Spleen (tissue), 11 donors: ENCODE measurements at regions not wholly inside any gene's neighbourhood (a gene's known extent, or its start where the extent isn't known, plus 50 kb on each side); places are given as distances from the start of the nearest gene placed in this dataset.

Experiments
- DNase-seq: peaks from one replicate; pipeline ENCODE4 v3.0.0-alpha.2; 2020
- H3K27ac ChIP-seq, 8 donors: fragments of 200-600 bp; sonication (generic) in 7 of 8; 1 replicate in 4 of 8; 2 replicates in 4 of 8; pipeline versions ENCODE4 v1.5.0 to v1.8.0; 2016 to 2021; ENCODE audit warnings: inconsistent platforms in 4 of 8, mild to moderate bottlenecking in 4 of 8, moderate library complexity in 1 of 8
- H3K27me3 ChIP-seq, 7 donors: fragments of 200-600 bp; sonication (generic) in 6 of 7; replicated peaks in 1 of 7; 1 replicate in 4 of 7; 2 replicates in 3 of 7; pipeline versions ENCODE4 v1.5.0 to v1.8.0; 2016 to 2021; ENCODE audit warnings: inconsistent platforms in 3 of 7, mild to moderate bottlenecking in 1 of 7
- H3K36me3 ChIP-seq, 6 donors: fragments of 200-600 bp; sonication (generic) in 5 of 6; 1 replicate in 4 of 6; 2 replicates in 2 of 6; pipeline versions ENCODE4 v1.5.0 to v1.8.0; 2016 to 2021; ENCODE audit warnings: inconsistent platforms in 2 of 6
- H3K4me1 ChIP-seq, 6 donors: fragments of 200-600 bp; sonication (generic) in 5 of 6; 1 replicate in 3 of 6; 2 replicates in 3 of 6; pipeline versions ENCODE4 v1.5.0 to v1.8.0; 2016 to 2021; ENCODE audit warnings: inconsistent platforms in 3 of 6
- H3K4me3 ChIP-seq, 8 donors: fragments of 200-600 bp; sonication (generic) in 7 of 8; 1 replicate in 4 of 8; 2 replicates in 4 of 8; pipeline versions ENCODE4 v1.5.0 to v1.8.0; 2016 to 2021; ENCODE audit warnings: inconsistent platforms in 4 of 8, mild to moderate bottlenecking in 4 of 8, moderate library complexity in 2 of 8
- H3K9me3 ChIP-seq, 8 donors: fragments of 200-600 bp; sonication (generic) in 7 of 8; 1 replicate in 4 of 8; 2 replicates in 4 of 8; pipeline versions ENCODE4 v1.5.0 to v1.8.0; 2016 to 2021; ENCODE audit warnings: inconsistent platforms in 4 of 8
- POLR2A ChIP-seq, 3 donors: fragments of 450-650 bp; IDR thresholded peaks; one replicate each; pipeline ENCODE4 v1.5.1; 2017; ENCODE audit warnings: antibody characterized with exemption in 3 of 3, mild to moderate bottlenecking in 1 of 3
- POLR2AphosphoS5 ChIP-seq, 3 donors: sonication (generic); formaldehyde crosslinking; IDR thresholded peaks; one replicate each; pipeline ENCODE4 v1.5.1; 2017; ENCODE audit warnings: antibody characterized with exemption in 3 of 3
- WGBS, 5 donors: extraction: QIAGEN DNeasy Blood & Tissue Kit in 3 of 5; methylation state at CpG; one replicate each; pipeline versions ENCODE4 v1.1.5 to v1.1.7; 2013 to 2018; 5-methylcytosine and 5-hydroxymethylcytosine counted together
- intact Hi-C: fragments of 100-400 bp; cut with DNase I; formaldehyde crosslinking; loops from one replicate; pipeline ENCODE4 v1.15.0; 2023; ENCODE audit warnings: low total_unique reads
- TF ChIP-seq, protein P1 (sequence below), 11 experiments: fragments of 200-600 bp in 7 of 11; fragments of 450-650 bp in 4 of 11; sonication (generic) in 4 of 11; IDR thresholded peaks in 8 of 11; conservative IDR thresholded peaks in 3 of 11; 1 replicate in 7 of 11; 2 replicates in 4 of 11; pipeline versions ENCODE4 v1.4.0 to v1.8.0; 2016 to 2021; ENCODE audit warnings: antibody characterized with exemption in 11 of 11, inconsistent platforms in 4 of 11, mild to moderate bottlenecking in 1 of 11
- donor health status: healthy with polysubstance abuse.
- donor health status: DM: no; HTN: no; CAD: no; lungs with moderate emphysema.
- donor health status: DM: no; HTN: no; CAD: no.
- donor health status: Bipolar disorder and iron deficiency.
- donor health status: healthy.
- donor health status: DM: no; HTN: no; CAD: no.
- donor health status: DM: yes; HTN: yes; CAD: no.

DNA sequence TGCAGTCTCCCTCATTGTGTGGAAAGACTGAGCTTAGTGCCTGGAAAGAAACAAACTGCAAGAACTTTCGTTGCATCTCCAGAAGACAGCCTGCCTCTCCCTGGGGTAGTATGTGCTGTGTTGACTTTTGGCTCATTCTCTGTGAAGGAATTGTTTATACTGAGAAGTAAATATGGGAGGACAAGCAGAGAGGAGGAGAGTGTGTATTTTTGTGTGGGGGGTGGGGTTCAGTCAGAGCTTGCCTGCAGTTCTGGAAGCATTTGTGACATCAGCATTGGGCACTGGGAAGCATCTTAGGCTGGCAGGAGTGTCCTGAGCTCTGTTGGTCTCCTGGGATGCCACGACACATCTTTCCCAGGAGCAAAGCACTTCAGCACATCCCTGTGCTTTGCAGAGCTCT, 147.9 kb downstream of the HS3ST3B1 start:
- intact Hi-C loops: no loop called here
- WGBS, 5 donors: 71 to 100% (median 85%) methylated on average over 2 of the region's 2 CpGs
- TF ChIP-seq POLR2A (IDR thresholded peaks at IDR 0.05) (no peak), POLR2AphosphoS5 (IDR thresholded peaks at IDR 0.05) (no peak)
- TF ChIP-seq, protein P1, sequence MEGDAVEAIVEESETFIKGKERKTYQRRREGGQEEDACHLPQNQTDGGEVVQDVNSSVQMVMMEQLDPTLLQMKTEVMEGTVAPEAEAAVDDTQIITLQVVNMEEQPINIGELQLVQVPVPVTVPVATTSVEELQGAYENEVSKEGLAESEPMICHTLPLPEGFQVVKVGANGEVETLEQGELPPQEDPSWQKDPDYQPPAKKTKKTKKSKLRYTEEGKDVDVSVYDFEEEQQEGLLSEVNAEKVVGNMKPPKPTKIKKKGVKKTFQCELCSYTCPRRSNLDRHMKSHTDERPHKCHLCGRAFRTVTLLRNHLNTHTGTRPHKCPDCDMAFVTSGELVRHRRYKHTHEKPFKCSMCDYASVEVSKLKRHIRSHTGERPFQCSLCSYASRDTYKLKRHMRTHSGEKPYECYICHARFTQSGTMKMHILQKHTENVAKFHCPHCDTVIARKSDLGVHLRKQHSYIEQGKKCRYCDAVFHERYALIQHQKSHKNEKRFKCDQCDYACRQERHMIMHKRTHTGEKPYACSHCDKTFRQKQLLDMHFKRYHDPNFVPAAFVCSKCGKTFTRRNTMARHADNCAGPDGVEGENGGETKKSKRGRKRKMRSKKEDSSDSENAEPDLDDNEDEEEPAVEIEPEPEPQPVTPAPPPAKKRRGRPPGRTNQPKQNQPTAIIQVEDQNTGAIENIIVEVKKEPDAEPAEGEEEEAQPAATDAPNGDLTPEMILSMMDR (IDR thresholded peaks at IDR 0.05 in 8 of 11, conservative IDR thresholded peaks at IDR 0.05 in 3 of 11): no peak
- no peaks in the 10 kb centered on the region for H3K27me3 ChIP-seq
- no peaks in the 10 kb centered on the region for H3K4me1 ChIP-seq
- no peak overlapping the region for H3K4me3 ChIP-seq
- no peak overlapping the region for H3K27ac ChIP-seq
- no peak for DNase-seq
- no peaks in the 10 kb centered on the region for H3K9me3 ChIP-seq
- no peaks in the 10 kb centered on the region for H3K36me3 ChIP-seq

- Histone ChIP-seq H3K4me3 (no peak overlapping the region), H3K4me1 (no peaks in the 10 kb centered on the region), H3K36me3 (no peaks in the 10 kb centered on the region), H3K27me3 (no peaks in the 10 kb centered on the region), H3K9me3 (no peaks in the 10 kb centered on the region), H3K27ac (no peak overlapping the region)
- intact Hi-C loops: no loop called here
- DNase-seq: no peak
- TF ChIP-seq, protein P1 (IDR thresholded peaks at IDR 0.05 in 8 of 11, conservative IDR thresholded peaks at IDR 0.05 in 3 of 11): no peak
- no peak for TF ChIP-seq POLR2AphosphoS5 (IDR thresholded peaks at IDR 0.05)
- no peak for TF ChIP-seq POLR2A (IDR thresholded peaks at IDR 0.05)
- WGBS, 5 donors: 82 to 87% (median 86%) methylated on average over 2 of the region's 2 CpGs
Measured at GRCh38 chr17:14446825-14447224, 145.9 kb downstream of the HS3ST3B1 start.

DNA sequence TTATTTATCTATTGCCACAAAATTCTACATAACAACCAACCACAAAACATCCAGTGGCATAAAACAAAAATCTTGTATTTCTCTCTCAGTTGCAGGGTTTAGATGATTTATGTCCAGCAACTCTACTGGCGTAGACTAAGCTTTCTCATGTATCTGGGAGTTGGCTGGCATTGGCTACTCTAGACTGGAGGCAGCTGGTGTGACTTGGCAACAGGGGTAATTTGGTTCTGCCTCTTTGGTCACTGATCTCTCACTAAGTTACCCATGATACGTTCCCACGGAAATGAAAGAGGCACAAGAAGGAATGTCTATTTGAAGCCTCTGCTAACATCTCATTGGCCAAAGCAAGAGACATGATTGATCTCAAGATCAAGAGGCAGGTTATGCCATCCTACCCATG, 144.0 kb downstream of the HS3ST3B1 start:
- no peaks in the 10 kb centered on the region for H3K4me1 ChIP-seq
- no peaks in the 10 kb centered on the region for H3K27me3 ChIP-seq
- DNase-seq: no peak
- no peaks in the 10 kb centered on the region for H3K36me3 ChIP-seq
- H3K4me3 ChIP-seq: no peak overlapping the region
- WGBS, 5 donors: 93 to 100% (median 95%) methylated on average over 3 of the region's 3 CpGs
- intact Hi-C loops: no loop called here
- no peak for TF ChIP-seq POLR2A (IDR thresholded peaks at IDR 0.05)
- TF ChIP-seq, protein P1 (IDR thresholded peaks at IDR 0.05 in 8 of 11, conservative IDR thresholded peaks at IDR 0.05 in 3 of 11): no peak
- TF ChIP-seq POLR2AphosphoS5 (IDR thresholded peaks at IDR 0.05): no peak
- H3K27ac ChIP-seq: no peak overlapping the region
- no peaks in the 10 kb centered on the region for H3K9me3 ChIP-seq

- Histone ChIP-seq H3K36me3 (no peaks in the 10 kb centered on the region), H3K27ac (no peak overlapping the region), H3K9me3 (no peaks in the 10 kb centered on the region), H3K4me1 (no peaks in the 10 kb centered on the region), H3K4me3 (no peak overlapping the region), H3K27me3 (no peaks in the 10 kb centered on the region)
- WGBS, 5 donors: 60 to 68% (median 66%) methylated on average over 4 of the region's 4 CpGs
- intact Hi-C loops: no loop called here
- TF ChIP-seq POLR2AphosphoS5 (IDR thresholded peaks at IDR 0.05) (no peak), POLR2A (IDR thresholded peaks at IDR 0.05) (no peak)
- TF ChIP-seq, protein P1 (IDR thresholded peaks at IDR 0.05 in 8 of 11, conservative IDR thresholded peaks at IDR 0.05 in 3 of 11): no peak
- DNase-seq: no peak
Measured at GRCh38 chr17:14442798-14443528, 142.1 kb downstream of the HS3ST3B1 start.
